Breast epithelium (tissue), 4 donors: ENCODE measurements at regions not wholly inside any gene's neighbourhood (a gene's known extent, or its start where the extent isn't known, plus 50 kb on each side); places are given as distances from the start of the nearest gene placed in this dataset.

Source experiments
- DNase-seq, 2 donors: peaks; one replicate each; pipeline ENCODE4 v3.0.0-alpha.2; 2019; ENCODE audit warnings: low spot score in 2 of 2
- H3K27ac ChIP-seq, 2 donors: fragments of 200-600 bp; sonication (generic) in 1 of 2; one replicate each; pipeline ENCODE4 v1.5.1; 2016 to 2019; ENCODE audit warnings: mild to moderate bottlenecking in 1 of 2
- H3K27me3 ChIP-seq, 2 donors: fragments of 200-600 bp; sonication (generic) in 1 of 2; one replicate each; pipeline versions ENCODE4 v1.5.1 to v1.6.0; 2017 to 2019; ENCODE audit warnings: control low read depth in 1 of 2, mild to moderate bottlenecking in 1 of 2
- H3K36me3 ChIP-seq: fragments of 200-600 bp; one replicate; pipeline ENCODE4 v1.5.1; 2019
- H3K4me1 ChIP-seq, 2 donors: fragments of 200-600 bp; sonication (generic); one replicate each; pipeline ENCODE4 v1.5.1; 2016 to 2019; ENCODE audit warnings: control low read depth in 1 of 2
- H3K4me3 ChIP-seq, 3 donors: fragments of 200-600 bp; sonication (generic); 1 replicate in 2 of 3; 2 replicates in 1 of 3; pipeline ENCODE4 v1.5.1; 2016 to 2019; ENCODE audit warnings: mild to moderate bottlenecking in 3 of 3, moderate library complexity in 2 of 3
- H3K9me3 ChIP-seq, 2 donors: fragments of 200-600 bp; sonication (generic) in 1 of 2; one replicate each; pipeline ENCODE4 v1.5.1; 2016 to 2019; ENCODE audit warnings: control low read depth in 1 of 2
- POLR2A ChIP-seq: fragments of 450-650 bp; IDR thresholded peaks from one replicate; pipeline ENCODE4 v1.6.1; 2016; ENCODE audit warnings: antibody characterized with exemption, mild to moderate bottlenecking, moderate library complexity
- POLR2AphosphoS5 ChIP-seq, 3 donors: sonication (generic); formaldehyde crosslinking; IDR thresholded peaks; one replicate each; pipeline ENCODE4 v1.6.1; 2017; ENCODE audit warnings: antibody characterized with exemption in 3 of 3
- intact Hi-C: fragments of 100-400 bp; cut with DNase I; formaldehyde crosslinking; loops from one replicate; pipeline ENCODE4 v1.15.1; 2023; ENCODE audit warnings: low total_unique reads
- TF ChIP-seq, protein P1 (sequence below), 3 donors: fragments of 450-650 bp; IDR thresholded peaks; one replicate each; pipeline ENCODE4 v1.5.1; 2016 to 2017; ENCODE audit warnings: antibody characterized with exemption in 3 of 3, mild to moderate bottlenecking in 3 of 3, moderate library complexity in 3 of 3

DNA sequence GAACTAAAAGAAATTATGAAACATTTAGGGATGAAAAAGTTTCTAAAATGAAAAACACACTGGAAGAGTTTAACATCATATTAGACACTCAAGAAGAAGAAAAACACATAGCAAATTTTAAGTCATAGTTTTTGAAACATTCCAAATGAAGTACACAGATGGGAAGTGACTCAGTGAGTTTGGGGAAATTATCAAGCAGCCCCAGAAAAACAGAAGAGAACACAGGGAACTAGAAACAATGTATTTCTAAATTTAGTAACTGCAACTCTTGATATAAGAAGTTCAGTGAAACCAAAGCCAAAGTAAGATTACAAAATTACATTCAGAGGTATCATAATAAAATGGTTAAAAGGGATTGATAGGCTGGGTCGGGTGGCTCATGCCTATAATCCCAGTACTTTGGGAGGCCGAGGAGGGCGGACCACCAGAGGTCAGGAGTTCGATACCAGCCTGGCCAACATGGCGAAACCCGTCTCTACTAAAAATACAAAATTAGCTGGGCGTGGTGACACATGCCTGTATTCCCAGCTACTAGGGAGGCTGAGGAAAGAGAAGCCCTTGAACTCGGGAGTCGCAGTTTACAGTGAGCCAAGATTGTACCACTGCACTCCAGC lies 461.2 kb downstream of the KCTD8 start:
- Histone ChIP-seq H3K27ac (no peak overlapping the region), H3K4me1 (no peaks in the 10 kb centered on the region), H3K4me3 (no peak overlapping the region), H3K9me3 (no peaks in the 10 kb centered on the region), H3K36me3 (no peaks in the 10 kb centered on the region), H3K27me3 (no peaks in the 10 kb centered on the region)
- no peak for DNase-seq
- TF ChIP-seq POLR2A (no peak), POLR2AphosphoS5 (IDR thresholded peaks at IDR 0.05) (no peak)
- TF ChIP-seq, protein P1, sequence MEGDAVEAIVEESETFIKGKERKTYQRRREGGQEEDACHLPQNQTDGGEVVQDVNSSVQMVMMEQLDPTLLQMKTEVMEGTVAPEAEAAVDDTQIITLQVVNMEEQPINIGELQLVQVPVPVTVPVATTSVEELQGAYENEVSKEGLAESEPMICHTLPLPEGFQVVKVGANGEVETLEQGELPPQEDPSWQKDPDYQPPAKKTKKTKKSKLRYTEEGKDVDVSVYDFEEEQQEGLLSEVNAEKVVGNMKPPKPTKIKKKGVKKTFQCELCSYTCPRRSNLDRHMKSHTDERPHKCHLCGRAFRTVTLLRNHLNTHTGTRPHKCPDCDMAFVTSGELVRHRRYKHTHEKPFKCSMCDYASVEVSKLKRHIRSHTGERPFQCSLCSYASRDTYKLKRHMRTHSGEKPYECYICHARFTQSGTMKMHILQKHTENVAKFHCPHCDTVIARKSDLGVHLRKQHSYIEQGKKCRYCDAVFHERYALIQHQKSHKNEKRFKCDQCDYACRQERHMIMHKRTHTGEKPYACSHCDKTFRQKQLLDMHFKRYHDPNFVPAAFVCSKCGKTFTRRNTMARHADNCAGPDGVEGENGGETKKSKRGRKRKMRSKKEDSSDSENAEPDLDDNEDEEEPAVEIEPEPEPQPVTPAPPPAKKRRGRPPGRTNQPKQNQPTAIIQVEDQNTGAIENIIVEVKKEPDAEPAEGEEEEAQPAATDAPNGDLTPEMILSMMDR (IDR thresholded peaks at IDR 0.05) = no peak
- intact Hi-C loops = no loop called here

DNA sequence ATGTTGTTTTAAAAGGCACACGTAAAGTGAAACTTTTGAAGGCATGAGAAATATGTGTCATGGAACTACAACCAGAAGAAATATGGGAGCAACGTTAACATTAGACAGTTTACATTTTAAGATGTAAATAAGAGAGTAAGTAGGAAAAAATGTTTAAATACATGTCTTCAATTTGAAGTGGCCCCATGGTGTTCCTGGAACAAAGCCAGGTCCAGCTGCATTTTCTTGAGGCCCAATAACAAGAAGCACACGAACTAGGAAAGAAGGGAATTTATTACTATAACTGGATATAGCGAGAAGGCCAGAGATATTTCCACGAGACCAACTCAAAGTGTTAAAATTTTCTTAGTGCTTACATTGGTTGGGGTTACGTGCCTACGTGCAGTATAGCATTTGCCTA lies 458.1 kb downstream of the KCTD8 start:
- no peak overlapping the region for H3K27ac ChIP-seq
- no peaks in the 10 kb centered on the region for H3K27me3 ChIP-seq
- DNase-seq = no peak
- TF ChIP-seq POLR2A (no peak), POLR2AphosphoS5 (IDR thresholded peaks at IDR 0.05) (no peak)
- TF ChIP-seq, protein P1 (IDR thresholded peaks at IDR 0.05) = no peak
- H3K4me1 ChIP-seq = no peaks in the 10 kb centered on the region
- H3K9me3 ChIP-seq = no peaks in the 10 kb centered on the region
- no peaks in the 10 kb centered on the region for H3K36me3 ChIP-seq
- no peak overlapping the region for H3K4me3 ChIP-seq
- intact Hi-C loops = no loop called here

DNA sequence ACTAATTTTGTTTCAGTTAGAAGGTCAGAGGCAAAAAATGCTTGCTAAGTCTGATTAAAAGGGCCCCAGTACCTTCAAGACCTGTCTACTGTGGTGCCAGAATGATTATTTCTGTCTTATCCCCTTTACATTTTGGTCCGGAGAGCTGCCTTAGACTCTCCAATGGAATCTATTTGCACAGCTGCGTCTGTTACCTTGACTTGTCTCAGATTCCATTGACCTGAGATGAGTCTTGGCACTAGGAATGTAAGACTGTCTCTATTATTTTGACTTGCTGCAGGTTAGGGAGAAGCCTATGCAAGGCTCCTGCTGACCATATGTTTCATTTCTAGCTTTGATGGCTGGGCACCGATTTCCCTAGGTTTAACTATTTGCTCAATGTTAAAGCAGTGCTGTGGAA lies 457.6 kb downstream of the KCTD8 start:
- intact Hi-C loops = no loop called here
- Histone ChIP-seq H3K9me3 (no peaks in the 10 kb centered on the region), H3K4me1 (no peaks in the 10 kb centered on the region), H3K27ac (no peak overlapping the region), H3K27me3 (no peaks in the 10 kb centered on the region), H3K4me3 (no peak overlapping the region), H3K36me3 (no peaks in the 10 kb centered on the region)
- TF ChIP-seq, protein P1 (IDR thresholded peaks at IDR 0.05) = no peak
- TF ChIP-seq POLR2AphosphoS5 (IDR thresholded peaks at IDR 0.05) = no peak
- no peak for TF ChIP-seq POLR2A
- no peak for DNase-seq

DNA sequence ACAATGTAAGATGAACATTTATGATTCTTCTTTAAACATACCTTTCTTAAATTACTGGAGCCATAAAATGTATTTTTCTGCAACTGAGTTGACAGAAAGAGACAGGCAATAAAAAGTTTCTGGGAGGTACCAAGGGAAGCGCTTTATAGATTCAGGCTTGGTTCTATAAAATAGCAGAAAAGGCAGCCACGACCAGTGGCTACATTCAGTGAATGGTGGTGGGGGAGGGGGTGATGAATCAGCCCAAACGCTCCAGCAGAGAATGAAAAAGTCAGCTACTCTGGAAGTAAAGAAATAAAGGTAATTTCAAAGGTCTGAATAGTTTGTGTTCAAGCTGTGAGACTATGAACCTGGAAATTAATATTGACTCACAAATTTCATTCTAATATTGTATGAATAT lies 456.1 kb downstream of the KCTD8 start:
- H3K27ac ChIP-seq = no peak overlapping the region
- no peaks in the 10 kb centered on the region for H3K36me3 ChIP-seq
- DNase-seq = no peak
- no peaks in the 10 kb centered on the region for H3K27me3 ChIP-seq
- intact Hi-C loops = no loop called here
- no peaks in the 10 kb centered on the region for H3K9me3 ChIP-seq
- TF ChIP-seq, protein P1 (IDR thresholded peaks at IDR 0.05) = no peak
- TF ChIP-seq POLR2AphosphoS5 (IDR thresholded peaks at IDR 0.05) (no peak), POLR2A (no peak)
- no peak overlapping the region for H3K4me3 ChIP-seq
- no peaks in the 10 kb centered on the region for H3K4me1 ChIP-seq

DNA sequence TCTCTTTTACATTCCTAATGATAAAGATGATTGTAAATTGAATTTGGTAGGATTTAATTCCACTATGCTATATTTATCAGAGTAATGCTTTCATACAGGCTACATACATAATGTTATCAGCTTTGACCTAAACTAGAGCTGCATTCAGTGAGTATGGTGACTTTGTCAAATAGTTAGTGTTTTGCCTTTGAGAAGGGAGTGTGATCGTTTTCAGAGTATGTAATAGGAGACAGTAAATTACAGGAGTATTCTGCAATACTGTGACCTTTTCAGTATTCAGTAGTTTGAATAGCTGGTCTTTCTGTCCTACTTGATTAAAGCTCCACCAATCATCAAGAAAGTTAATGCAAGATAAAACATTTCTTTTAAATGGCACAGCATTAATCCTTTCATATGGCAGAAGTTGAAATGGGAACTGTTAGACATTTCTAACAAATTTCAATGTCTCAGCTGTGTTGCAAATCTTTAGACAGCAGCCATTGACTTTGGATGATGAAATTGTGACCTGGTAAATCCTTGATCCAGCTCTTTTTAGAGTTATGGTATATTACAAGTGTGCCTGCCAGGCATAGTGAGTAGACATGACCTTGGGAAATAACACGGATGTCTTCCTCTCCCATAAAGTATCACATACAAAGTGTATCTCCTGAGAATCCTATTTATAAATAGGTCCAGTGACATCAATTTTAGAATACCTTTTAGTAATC lies 455.3 kb downstream of the KCTD8 start:
- no peak overlapping the region for H3K4me3 ChIP-seq
- no peaks in the 10 kb centered on the region for H3K36me3 ChIP-seq
- intact Hi-C loops = no loop called here
- H3K27me3 ChIP-seq = no peaks in the 10 kb centered on the region
- no peak overlapping the region for H3K27ac ChIP-seq
- no peak for TF ChIP-seq POLR2A
- no peak for TF ChIP-seq POLR2AphosphoS5 (IDR thresholded peaks at IDR 0.05)
- TF ChIP-seq, protein P1 (IDR thresholded peaks at IDR 0.05) = no peak
- H3K4me1 ChIP-seq = no peaks in the 10 kb centered on the region
- no peak for DNase-seq
- no peaks in the 10 kb centered on the region for H3K9me3 ChIP-seq
